ENCODE measurements at regions not wholly inside any gene's neighbourhood (a gene's known extent, or its start where the extent isn't known, plus 50 kb on each side); places are given as distances from the start of the nearest gene placed in this dataset.

GRCh38 chr7:3196629-3197400 lies 104.2 kb upstream of the SDK1 start:
- no peak for DNase-seq

DNA sequence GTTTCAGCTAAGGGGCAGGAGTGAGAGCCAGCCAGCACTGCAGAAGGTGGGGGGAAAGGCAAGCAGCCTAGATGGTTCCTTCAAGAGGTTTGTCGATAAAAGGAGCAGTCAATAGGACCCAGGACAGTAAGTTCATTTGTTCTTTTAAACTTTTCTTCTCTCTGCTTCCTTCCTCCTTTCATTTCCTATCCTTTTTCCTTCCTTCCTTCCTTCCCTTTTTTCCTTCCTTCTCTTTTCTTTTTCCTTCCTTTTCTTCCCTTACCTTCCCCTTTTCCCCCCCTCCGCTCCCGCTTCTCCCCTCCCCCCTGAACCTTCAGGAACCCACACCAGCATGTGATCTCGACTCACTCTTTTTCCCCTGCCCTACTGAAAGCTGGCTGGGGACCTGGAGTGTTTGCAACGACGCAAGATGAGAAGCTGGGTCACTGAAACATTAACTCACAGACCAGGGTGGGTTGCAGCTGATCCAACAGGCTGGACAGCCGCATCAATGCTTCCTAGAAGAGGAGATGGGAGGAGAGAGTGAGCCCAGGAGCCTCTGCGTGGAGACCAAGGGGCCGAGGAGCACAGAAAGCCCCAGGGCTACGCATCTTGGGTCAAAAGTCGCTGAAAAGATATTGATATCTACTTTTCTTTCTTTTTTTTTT lies 103.4 kb upstream of the SDK1 start:
- no peak for DNase-seq

DNA sequence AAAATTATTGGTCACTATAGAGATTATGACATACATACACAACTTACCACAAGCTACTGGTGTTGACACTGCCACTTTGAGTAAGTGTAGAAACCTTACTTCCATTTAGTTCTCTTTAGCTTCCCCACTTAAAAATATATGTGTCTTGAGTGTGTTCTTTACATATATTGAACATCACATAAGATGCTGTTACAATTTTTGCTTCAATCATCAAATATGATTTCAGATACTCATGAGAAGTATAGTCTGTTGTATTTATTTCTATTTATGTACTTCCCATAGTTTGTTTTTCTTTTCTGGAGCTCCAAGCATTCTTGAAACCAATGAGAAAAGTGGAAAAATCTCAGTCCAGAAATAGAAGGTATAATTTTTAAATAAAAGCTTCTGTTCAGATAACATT lies 102.7 kb upstream of the SDK1 start:
- DNase-seq, result no peak

- no peak for DNase-seq
Observed at GRCh38 chr7:3200504-3200903, 100.5 kb upstream of the SDK1 start.

DNA sequence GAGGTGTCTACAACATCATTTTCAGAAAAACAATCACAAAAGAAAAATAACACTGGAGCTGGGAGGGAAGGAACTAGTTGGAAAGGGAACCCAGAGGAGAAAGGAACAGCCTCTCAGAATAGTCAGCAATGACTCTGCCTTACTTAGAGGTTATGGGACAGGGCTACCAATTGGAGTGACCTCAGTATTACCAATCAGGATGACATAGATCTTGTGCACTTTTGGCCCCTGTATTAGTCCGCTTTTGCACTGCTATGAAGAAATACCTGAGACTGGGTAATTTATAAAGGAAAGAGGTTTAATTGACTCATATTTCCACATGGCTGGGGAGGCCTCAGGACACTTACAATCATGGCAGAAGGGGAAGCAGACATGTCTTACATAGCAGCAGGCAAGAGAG lies 99.7 kb upstream of the SDK1 start:
- DNase-seq, result no peak

DNA sequence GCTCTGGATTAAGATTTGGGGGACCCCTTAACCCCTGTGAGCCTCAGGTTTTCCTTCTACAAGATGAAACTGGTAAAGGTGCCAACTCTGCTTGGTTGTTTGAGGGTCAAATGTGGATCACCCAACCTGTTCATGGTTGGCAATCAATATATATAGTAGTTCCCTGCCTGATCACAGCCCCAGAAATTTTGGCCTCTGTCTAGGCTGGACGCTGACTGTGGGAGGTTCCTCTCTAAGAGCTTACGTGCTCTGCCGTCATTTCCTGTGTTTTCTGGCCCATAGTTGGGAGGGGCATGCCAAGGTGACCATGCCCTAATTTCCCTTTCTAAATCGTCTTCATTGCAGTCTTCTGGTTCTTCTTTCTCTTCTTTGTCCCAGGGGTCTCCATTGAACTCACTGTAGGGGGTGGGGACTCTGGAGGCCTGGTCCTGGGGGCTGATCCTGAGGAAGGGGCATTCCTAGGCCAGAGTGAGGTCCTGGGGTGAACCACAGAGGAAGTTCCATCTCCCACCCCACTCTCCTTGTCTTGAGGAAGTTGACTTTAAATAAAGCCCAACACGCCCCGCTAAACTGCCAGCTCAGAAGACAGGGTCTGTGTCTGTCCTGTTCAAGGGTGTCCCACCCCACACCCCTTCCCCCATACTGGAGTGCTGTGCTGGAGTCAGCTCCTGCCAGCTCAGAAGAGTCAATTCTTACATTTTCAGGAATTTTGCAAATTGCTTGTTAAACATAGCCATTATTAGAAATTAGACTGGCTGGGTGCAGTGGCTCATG lies 98.9 kb upstream of the SDK1 start:
- no peak for DNase-seq

DNA sequence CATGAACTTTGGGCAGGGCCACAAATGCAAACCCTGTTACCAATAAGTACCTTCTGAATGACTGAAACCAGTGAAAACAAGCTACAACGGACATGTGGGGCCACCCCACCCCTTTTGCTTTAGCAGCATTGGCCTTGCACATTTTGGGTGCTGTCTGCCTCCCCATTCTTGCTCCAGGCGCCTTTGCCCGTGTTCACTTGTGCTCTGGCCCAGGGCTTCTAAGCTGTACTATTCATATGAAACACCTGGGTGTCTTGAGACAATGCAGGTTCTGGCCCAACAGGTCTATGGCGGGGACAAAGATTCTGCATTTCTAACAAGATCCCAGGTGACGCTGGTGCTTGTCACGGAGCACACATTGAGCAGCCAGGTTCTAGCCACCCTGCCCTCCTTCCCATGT lies 96.5 kb upstream of the SDK1 start:
- no peak for DNase-seq

DNA sequence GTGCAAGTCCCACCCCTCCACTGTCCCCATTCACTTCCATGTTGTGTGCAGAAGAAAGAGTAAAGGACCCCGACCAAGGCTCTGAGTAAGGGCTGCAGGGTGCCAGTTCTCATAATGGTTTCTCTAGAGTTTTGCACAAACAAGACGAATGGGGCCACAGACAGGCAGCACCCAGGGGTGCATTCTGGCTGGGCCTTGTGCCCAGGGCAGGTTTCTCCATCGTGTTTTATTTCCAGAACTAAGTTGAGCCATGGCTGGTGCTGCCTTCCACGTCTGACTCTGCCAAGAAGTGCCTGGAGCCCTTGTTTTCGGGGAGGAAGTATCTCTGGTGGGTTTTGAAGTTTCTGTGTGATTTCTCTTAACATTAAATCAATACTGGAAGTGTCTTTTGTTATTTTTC lies 95.0 kb upstream of the SDK1 start:
- DNase-seq, result no peak

DNA sequence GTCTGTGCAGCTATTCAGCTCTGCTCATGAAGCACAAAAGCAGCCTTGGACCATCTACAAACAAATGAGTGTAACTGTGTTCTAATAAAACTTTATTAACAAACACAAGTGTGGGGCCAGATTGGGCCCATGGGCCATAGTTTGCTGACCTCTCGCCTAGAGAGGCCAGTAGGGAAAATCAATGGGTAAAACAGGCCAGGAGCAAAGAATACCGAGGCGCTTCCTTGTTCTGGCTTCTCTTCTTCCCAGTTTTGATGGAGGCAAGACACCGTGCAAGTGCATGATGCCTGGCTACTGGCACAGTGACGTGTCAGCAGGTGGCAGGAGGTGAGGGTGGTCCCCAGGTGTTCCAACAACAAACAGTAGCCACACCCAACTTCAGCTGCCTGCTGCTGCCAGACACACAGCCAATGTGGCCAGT lies 94.3 kb upstream of the SDK1 start:
- no peak for DNase-seq

GRCh38 chr7:3207387-3207902 lies 93.6 kb upstream of the SDK1 start:
- no peak for DNase-seq

DNA sequence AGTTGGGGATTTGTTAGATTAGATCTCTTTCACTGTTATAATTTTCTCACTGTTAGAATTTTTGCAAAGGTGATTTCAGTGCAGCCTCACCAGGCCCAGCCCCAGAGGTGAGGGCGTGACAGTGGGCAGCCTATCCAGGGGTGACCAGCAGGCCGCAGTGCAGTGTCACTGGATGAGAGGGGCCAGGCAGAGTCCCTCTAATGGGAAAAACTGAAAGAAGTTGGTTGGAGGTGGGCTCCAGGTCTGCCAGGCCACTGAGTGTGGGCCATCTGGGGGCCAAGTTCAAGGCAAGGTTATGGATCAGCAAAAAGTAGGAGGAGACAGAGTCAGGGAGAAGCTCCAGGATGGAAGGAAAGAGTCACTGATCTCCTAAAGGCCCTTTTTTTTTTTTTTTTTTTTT lies 90.5 kb upstream of the SDK1 start:
- no peak for DNase-seq

- no peak for DNase-seq
Observed at GRCh38 chr7:3214090-3214413, 87.0 kb upstream of the SDK1 start.

- DNase-seq, result no peak
Observed at GRCh38 chr7:3215624-3216585, 85.1 kb upstream of the SDK1 start.

- no peak for DNase-seq
Observed at GRCh38 chr7:3217166-3217565, 83.9 kb upstream of the SDK1 start.

DNA sequence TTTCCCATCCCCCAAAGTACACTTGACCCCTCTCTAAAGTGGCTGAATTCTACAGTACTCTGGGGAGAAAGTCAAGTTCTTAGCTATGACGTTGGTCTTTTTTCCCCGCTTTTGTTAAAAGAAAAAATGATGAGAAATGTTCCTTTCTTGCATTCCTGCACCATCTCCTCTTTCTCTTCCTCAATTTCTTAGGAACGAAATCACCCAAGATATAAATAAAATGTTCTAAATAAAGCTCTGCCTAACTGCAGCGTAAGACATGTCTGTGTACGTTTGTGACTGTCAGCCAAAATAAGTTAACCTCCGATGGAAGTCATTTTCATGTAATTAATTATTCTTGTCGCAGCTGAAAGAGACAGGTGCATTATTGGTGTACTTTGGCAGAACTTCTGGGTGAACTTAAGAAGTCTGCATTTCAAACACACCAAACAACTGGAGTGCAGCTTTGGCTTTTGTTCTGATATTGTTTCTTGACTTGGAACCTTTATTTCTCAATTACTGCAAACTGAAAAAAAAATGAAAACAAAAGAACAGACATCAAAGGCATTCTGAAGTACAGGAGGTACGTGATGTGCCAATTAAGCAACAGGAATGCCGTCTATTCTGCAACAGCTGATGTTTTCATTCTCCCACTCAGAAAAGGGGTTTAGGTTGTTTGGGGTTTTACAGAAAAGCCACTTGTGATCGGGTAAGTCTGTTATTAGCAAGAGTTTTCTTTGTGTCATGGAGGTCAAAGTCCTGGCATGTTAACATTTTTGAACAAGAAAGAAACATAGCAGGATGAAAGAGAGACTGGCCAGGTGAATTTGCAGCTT lies 82.4 kb upstream of the SDK1 start:
- DNase-seq, result no peak

GRCh38 chr7:3229904-3230470 lies 71.1 kb upstream of the SDK1 start:
- DNase-seq, result no peak

DNA sequence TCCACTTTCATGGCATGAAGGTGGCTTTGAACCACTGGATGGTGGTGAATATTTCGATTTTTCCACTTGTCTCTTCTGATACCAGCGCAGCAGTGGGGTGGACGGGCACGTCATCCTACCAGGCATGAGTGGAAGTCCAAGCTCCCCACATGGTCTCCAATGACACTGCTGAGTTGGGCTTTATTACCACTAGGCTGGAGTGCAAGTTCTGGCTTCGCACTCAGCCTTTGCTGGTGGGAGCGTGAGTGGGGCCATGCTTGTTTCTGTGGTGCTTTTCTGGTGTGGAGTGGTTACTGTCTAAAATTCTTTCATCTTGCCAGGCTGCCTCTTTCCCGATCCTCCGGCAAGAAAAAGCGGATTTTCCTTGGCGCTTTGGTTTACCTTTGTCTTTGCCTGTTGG lies 70.1 kb upstream of the SDK1 start:
- no peak for DNase-seq

DNA sequence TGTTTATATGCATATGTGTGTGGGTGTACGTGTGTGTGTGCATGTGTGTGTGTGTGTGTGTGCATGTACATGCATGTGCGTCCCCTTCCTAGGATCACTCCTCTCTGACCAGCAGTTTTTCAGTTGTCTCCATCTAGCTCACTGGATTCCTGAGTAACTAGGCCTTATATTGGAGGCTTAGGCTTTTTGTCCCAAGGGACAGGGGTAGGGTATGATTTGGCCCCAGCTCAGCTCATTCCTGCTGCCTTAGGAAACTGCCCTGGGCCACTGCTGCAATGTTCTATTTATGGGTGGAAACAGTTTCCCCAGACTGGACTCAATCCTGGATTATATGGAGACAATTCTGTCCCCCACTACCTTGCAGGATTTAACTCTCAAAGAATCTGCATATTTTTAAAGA lies 68.8 kb upstream of the SDK1 start:
- no peak for DNase-seq

- no peak for DNase-seq
Observed at GRCh38 chr7:3233301-3233700, 67.8 kb upstream of the SDK1 start.

- DNase-seq, result no peak
Observed at GRCh38 chr7:3234051-3234450, 67.0 kb upstream of the SDK1 start.

DNA sequence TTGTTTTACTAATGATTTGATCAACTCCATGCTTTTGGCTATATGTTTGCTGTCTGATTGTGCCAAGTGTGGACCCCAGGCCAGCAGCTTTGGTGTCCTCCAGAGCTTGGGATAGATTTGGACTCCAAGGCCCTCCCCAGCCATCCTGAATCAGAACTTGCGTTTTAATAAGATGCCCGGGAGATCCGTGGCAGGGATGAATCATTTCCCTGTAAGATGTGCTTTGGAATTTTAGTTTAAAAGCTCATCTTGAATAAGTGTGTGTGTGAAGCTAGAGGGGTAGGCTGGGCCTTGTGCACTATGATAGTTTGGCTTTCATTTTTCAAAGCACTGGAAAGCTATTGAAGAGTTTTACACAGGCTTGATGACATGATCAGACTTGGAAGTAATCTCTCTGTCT lies 66.2 kb upstream of the SDK1 start:
- DNase-seq, result no peak

GRCh38 chr7:3235322-3235721 lies 65.7 kb upstream of the SDK1 start:
- DNase-seq, result no peak

Data from activated naive CD4-positive, alpha-beta T cell treated with Interleukin-2 at 50 U/mL for 16 hours (primary cell).